Activated T-cell treated with anti-CD3 and anti-CD28 coated beads for 1 hour (primary cell): ENCODE measurements at regions not wholly inside any gene's neighbourhood (a gene's known extent, or its start where the extent isn't known, plus 50 kb on each side); places are given as distances from the start of the nearest gene placed in this dataset.
"Not testable (repeated sequence)": the region's sequence is repeated elsewhere in the genome, so short reads cannot be mapped to it uniquely, and the experiment has no call there.

Experiments used
- DNase-seq: peaks from one replicate; pipeline ENCODE4 v3.0.0-alpha.2; 2020; ENCODE audit warnings: low read depth

DNA sequence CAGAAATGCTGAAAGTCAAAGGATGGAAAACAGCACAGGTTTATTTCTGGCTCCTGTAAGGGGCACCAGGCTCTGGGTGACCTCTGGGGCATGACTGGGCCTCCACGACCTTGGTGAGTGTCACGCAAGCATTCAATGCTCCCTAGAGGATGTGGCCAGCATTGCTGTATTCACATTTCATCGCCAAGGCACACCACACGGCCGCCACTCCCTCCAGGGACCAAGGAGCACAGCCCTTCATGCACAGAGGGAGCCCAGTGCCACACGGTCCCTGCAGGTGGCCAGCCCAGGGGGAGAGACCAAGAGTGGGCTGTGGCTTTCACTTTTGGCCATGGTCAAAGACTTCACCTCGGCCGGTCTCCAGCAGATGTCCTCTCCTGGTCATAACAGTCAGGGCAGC lies 137.4 kb upstream of the TNRC6C start:
- no peak for DNase-seq

GRCh38 chr17:77822302-77823030 lies 136.0 kb upstream of the TNRC6C start:
- DNase-seq = no peak

GRCh38 chr17:77824102-77824779 lies 134.3 kb upstream of the TNRC6C start:
- DNase-seq = no peak

DNA sequence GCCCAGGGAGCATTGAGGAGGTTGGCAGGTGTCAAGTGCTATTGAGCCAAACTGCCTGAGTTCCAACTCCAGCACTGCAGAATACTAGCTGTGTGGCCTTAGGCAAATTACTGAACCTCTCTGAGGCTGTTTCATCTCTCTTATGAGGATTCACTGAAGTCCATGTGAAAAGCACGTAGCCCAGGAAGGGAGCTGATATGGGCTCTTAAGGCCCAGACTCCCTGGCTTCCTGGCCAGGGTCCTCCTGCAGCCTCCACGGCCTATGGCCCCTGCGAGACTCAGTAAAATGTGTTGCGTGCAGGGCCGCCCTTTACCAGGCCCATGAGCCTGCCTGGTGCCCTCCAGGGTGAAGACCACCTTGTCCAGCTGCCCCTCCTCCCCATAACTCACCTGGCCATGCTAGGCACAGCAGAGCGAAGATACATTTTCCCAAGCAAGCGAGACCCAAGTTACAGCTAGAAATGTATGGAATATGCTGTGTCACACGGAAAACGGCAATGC lies 133.7 kb upstream of the TNRC6C start:
- no peak for DNase-seq

DNA sequence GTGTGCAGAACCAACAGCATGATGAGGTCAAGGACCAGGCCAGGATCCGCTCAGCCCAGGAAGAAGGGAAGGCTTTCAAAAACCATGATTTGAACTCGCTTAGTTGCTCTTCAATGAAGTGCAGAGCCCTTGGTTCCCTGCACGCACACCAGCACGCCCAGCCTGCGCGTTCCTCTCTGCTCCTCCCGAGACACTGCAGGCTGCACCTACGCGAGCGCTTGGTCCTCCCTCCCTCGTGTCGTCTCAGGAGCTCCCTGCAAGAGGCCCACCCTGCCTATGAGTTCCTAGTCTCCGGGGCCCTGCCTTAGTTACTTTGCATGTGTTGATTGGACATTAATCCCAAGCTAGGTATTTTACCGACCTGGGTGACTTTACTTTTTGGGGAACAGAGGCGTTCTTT lies 132.9 kb upstream of the TNRC6C start:
- DNase-seq = no peak

- DNase-seq = no peak
Measured at GRCh38 chr17:77826132-77826873, 132.2 kb upstream of the TNRC6C start.

DNA sequence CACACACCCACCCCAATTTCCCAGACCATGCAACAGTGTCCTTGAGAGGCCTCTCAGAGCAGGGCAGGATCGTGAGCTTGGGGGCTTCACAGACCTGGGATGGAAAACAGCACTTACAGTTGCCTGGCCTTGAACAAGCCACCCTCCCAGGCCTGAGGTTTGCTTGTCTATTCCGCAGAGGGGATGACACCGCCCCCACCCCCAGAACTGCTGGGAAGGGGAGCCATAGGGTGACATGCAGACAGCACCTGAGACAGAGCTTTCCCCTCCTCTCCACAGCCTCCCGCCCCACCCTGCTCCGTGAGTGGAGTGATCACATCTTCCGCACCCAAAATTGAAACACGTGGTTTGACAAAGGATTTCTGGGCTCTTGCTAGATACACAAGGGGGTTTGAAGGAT lies 131.5 kb upstream of the TNRC6C start:
- no peak for DNase-seq

GRCh38 chr17:77827511-77827910 lies 131.0 kb upstream of the TNRC6C start:
- no peak for DNase-seq

DNA sequence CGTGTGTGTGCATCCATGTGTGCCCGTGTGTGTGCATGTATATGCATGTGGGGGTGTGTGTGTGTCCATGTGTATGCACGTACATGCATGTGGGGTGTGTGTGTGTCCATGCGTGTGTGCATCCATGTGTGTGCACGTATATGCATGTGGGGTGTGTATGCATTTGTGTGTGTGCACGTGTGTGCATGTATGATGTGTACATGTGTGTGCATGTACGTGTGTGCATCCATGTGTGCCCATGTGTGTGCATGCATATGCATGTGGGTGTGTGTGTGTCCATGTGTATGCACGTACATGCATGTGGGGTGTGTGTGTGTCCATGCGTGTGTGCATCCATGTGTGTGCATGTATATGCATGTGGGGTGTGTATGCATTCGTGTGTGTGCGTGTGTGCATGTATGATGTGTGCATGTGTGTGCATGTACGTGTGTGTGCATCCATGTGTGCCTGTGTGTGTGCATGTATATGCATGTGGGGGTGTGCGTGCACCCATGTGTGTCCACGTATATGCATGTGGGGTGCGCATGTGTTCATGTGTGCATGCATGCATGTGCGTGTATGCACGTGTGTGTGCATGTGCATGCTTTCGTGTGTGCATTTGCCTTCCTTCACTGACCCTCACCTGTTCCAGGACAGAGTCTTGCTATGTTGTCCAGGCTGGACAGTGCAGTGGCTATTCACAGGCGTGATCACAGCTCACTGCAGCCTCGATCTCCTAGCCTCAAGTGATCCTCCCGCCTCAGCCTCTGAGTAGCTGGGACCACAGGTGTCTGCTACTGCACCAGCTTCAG lies 129.6 kb upstream of the TNRC6C start:
- DNase-seq = no peak

GRCh38 chr17:77829843-77830799 lies 128.4 kb upstream of the TNRC6C start:
- DNase-seq = no peak

GRCh38 chr17:77830816-77831473 lies 127.6 kb upstream of the TNRC6C start:
- no peak for DNase-seq

DNA sequence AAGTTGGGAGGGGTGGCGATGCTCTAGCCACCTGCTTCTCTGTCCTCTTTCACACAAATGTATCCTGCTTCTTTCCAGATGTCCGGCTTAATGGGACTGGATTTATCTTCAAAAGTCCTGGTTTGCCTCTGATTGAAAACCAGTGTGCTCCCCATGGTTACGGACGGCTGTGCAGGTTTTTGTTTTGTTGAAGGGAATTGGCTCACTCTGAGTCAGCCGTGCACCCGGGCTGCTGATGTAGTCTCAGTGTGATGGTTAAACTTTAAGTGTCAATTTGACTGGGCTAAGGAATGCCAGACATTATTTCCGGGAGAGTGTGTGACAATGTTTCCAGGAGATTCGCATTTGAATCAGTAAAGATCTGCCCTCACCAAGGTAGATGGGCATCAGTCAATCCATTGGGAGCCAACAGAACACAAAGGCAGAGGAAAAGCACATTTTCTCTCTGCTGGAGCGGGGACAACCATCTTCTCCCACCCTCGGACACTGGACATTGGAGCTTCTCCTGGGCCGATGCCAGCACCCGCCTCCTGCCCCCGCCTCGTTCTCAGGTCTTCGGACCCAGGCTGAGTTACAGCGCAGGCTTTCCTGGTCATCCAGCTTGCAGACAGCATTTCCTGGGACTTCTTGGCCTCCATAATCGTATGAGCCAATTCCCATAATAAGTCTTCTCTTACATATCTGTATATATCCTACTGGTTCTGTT lies 126.9 kb upstream of the TNRC6C start:
- no peak for DNase-seq

- DNase-seq = no peak
Measured at GRCh38 chr17:77832180-77832560, 126.3 kb upstream of the TNRC6C start.

DNA sequence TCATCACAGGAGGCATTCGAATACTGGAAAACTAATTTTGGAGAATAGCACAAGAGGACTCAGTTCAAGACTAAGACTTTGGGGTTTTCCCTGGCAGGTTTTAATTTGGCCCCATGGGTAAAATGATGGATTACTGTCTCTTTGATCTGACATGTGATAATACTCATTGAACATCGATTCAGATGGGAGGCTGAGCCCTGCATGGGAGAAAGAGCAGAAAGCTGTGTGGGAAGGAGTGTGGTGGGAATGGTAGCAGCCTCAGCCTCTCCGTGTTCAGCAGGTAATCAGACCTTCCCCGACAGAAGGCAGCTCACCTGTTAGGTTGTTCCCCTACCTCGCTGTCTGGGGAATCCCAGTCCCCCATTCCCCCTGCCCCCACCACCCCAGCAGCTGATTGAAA lies 124.7 kb upstream of the TNRC6C start:
- DNase-seq = no peak

- peak; percentile 46 for DNase-seq
Measured at GRCh38 chr17:77834170-77835115, 124.1 kb upstream of the TNRC6C start.

DNA sequence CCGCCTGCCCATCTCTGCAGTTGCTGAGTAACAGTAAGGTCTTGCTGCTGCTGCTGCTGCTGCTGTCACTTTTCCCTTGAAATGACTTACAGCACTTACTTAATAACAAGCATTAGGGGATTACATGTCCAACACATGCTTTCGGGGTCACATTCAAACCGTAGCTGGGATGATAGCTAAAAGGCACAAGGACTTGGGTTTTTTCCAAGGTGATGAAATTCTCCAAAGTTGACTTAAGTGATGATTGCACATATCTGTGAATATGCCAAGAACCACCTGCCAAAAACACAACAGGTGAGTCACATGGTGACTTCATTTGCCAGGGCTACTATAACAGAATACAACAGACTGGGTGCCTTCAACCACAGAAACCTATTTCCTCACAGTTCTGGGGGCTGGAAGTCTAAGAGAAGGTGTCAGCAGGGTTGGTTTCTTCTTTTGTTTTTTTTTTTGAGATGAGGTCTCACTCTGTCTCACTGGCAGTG lies 121.9 kb upstream of the TNRC6C start:
- DNase-seq = no peak

GRCh38 chr17:77837072-77837471 lies 121.4 kb upstream of the TNRC6C start:
- DNase-seq = not testable (repeated sequence)

DNA sequence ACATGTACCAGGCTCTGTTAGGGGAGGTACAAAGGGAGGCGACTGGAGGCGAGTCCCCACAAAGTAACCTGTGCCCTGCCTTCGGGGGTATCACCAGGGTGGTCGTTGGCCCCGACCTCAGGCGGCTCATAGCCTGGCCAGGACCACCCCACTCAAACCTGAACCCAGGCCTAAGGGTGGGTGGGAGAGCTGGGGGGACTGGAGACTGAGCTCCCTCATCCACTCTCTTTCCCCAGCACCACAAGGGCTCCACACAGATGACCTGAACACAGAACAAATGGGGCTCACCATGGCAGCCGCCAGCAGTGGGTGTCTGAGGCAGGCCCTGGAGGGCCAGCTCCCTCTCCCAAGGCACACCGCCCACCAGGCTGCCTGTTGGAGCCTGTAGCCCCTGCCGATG lies 120.6 kb upstream of the TNRC6C start:
- DNase-seq = no peak
